ENCODE measurements at regions not wholly inside any gene's neighbourhood (a gene's known extent, or its start where the extent isn't known, plus 50 kb on each side); places are given as distances from the start of the nearest gene placed in this dataset.
A peak's percentile ranks its signal among the peaks of the same experiment; 100 is the strongest.

GRCh38 chr22:42217752-42218280, 52.6 kb downstream of the TCF20 start:
- DNase-seq (ENCODE audit: missing footprints) (no peak), ATAC-seq (no peak)
- intact Hi-C loops (cut with DNase I): no loop called here

- ATAC-seq (no peak), DNase-seq (ENCODE audit: missing footprints) (no peak)
- intact Hi-C loops (cut with DNase I): no loop called here
Measured at GRCh38 chr22:42217019-42217751, 53.3 kb downstream of the TCF20 start.

GRCh38 chr22:42214633-42215415, 55.6 kb downstream of the TCF20 start:
- DNase-seq (ENCODE audit: missing footprints) (peak; percentile 69), ATAC-seq (peak; percentile 93)
- intact Hi-C loops (cut with DNase I): no loop called here

- ATAC-seq (no peak), DNase-seq (ENCODE audit: missing footprints) (no peak)
- intact Hi-C loops (cut with DNase I): no loop called here
Measured at GRCh38 chr22:42208362-42208761, 62.1 kb downstream of the TCF20 start.

- DNase-seq (ENCODE audit: missing footprints): no peak
- no peak for ATAC-seq
- intact Hi-C loops (cut with DNase I): no loop called here
Measured at GRCh38 chr22:42207918-42208317, 62.5 kb downstream of the TCF20 start.

- ATAC-seq: no peak
- DNase-seq (ENCODE audit: missing footprints): no peak
- intact Hi-C loops (cut with DNase I): no loop called here
Measured at GRCh38 chr22:42203609-42204008, 66.8 kb downstream of the TCF20 start.

- intact Hi-C loops (cut with DNase I): no loop called here
- ATAC-seq (no peak), DNase-seq (ENCODE audit: missing footprints) (no peak)
Measured at GRCh38 chr22:42202669-42203068, 67.8 kb downstream of the TCF20 start.

GRCh38 chr22:42202048-42202447, 68.4 kb downstream of the TCF20 start:
- intact Hi-C loops (cut with DNase I): no loop called here
- no peak for DNase-seq (ENCODE audit: missing footprints)
- ATAC-seq: no peak

- DNase-seq (ENCODE audit: missing footprints): no peak
- ATAC-seq: no peak
- intact Hi-C loops (cut with DNase I): no loop called here
Measured at GRCh38 chr22:42199025-42199424, 68.4 kb upstream of the CYP2D6 start.

- ATAC-seq (no peak), DNase-seq (ENCODE audit: missing footprints) (no peak)
- intact Hi-C loops (cut with DNase I): no loop called here
Measured at GRCh38 chr22:42198226-42198625, 67.6 kb upstream of the CYP2D6 start.

- ATAC-seq (no peak), DNase-seq (ENCODE audit: missing footprints) (no peak)
- intact Hi-C loops (cut with DNase I): no loop called here
Measured at GRCh38 chr22:42196454-42196853, 65.8 kb upstream of the CYP2D6 start.

GRCh38 chr22:42194953-42195352, 64.3 kb upstream of the CYP2D6 start:
- no peak for DNase-seq (ENCODE audit: missing footprints)
- intact Hi-C loops (cut with DNase I): no loop called here
- no peak for ATAC-seq

- no peak for ATAC-seq
- intact Hi-C loops (cut with DNase I): no loop called here
- DNase-seq (ENCODE audit: missing footprints): no peak
Measured at GRCh38 chr22:42194104-42194851, 63.7 kb upstream of the CYP2D6 start.

GRCh38 chr22:42192547-42192946, 61.9 kb upstream of the CYP2D6 start:
- DNase-seq (ENCODE audit: missing footprints): no peak
- ATAC-seq: no peak
- intact Hi-C loops (cut with DNase I): no loop called here

GRCh38 chr22:42190274-42190673, 59.7 kb upstream of the CYP2D6 start:
- no peak for ATAC-seq
- DNase-seq (ENCODE audit: missing footprints): no peak
- intact Hi-C loops (cut with DNase I): no loop called here

GRCh38 chr22:42189761-42190160, 59.2 kb upstream of the CYP2D6 start:
- DNase-seq (ENCODE audit: missing footprints) (no peak), ATAC-seq (no peak)
- intact Hi-C loops (cut with DNase I): no loop called here

GRCh38 chr22:42188808-42189447, 58.3 kb upstream of the CYP2D6 start:
- no peak for DNase-seq (ENCODE audit: missing footprints)
- ATAC-seq: no peak
- intact Hi-C loops (cut with DNase I): no loop called here

- ATAC-seq (no peak), DNase-seq (ENCODE audit: missing footprints) (no peak)
- intact Hi-C loops (cut with DNase I): no loop called here
Measured at GRCh38 chr22:42187646-42188045, 57.0 kb upstream of the CYP2D6 start.

- intact Hi-C loops (cut with DNase I): no loop called here
- ATAC-seq: no peak
Measured at GRCh38 chr22:42185915-42186439, 55.4 kb upstream of the CYP2D6 start.

More at GRCh38 chr22:42185915-42186439, 55.4 kb upstream of the CYP2D6 start:
- no peak for DNase-seq (ENCODE audit: missing footprints)
